K562 (cell line): ENCODE measurements at regions not wholly inside any gene's neighbourhood (a gene's known extent, or its start where the extent isn't known, plus 50 kb on each side); places are given as distances from the start of the nearest gene placed in this dataset.

Source experiments
- ATAC-seq: fragments of 200-7000 bp; cut with Tn5 transposase; 3 replicates; pipeline ENCODE4 v1.9.1; 2020; ENCODE audit warnings: moderate library complexity
- BruUV-seq: library from RNA; stranded (reverse); fragments of 400-500 nt; replicated peaks from 2 replicates; lab custom pipeline; 2021; lab: Mats Ljungman, UMichigan
- CTCF ChIA-PET: fragments of 300-600 bp; formaldehyde crosslinking; extraction: SDS; loops from one replicate; lab custom pipeline; 2021; ENCODE audit warnings: low intra/inter-chr PET ratio; lab: Yijun Ruan, JAX
- POLR2A ChIA-PET: fragments of 300-600, 350-650 bp; sonication (Branson Sonifier 250); formaldehyde crosslinking; extraction: SDS; loops from one replicate; lab custom pipeline; 2021; ENCODE audit warnings: antibody characterized with exemption, inconsistent platforms; lab: Yijun Ruan, JAX
- DNase-seq, 4 experiments: peaks; one replicate each; pipeline versions ENCODE4 v3.0.0 to v3.0.0-alpha.2; 2011 to 2018; ENCODE audit warnings: low spot score in 3 of 4, mixed read lengths in 3 of 4; ENCODE audit errors: extremely low read depth in 1 of 4
- FAIRE-seq: peaks from 2 replicates; lab custom pipeline; 2011; peaks lifted over from hg19 to GRCh38; lab: Jason Lieb, UNC
- H2AFZ ChIP-seq: 2 replicates; pipeline ENCODE4 v1.6.0; 2011; ENCODE audit warnings: low read depth, low read length, control low read depth, inconsistent platforms
- H3K27ac ChIP-seq: fragments of 200-600 bp; 3 replicates; pipeline ENCODE4 v1.8.0; 2011; ENCODE audit warnings: low read depth, mild to moderate bottlenecking, control low read depth, inconsistent platforms, low read length, moderate library complexity, mixed read lengths; ENCODE audit errors: extremely low read depth
- H3K27me3 ChIP-seq, 2 experiments: fragments of 300-600 bp in 1 of 2; 2 replicates in 1 of 2; 3 replicates in 1 of 2; pipeline versions ENCODE4 v1.6.0 to v1.8.0; 2011; ENCODE audit warnings: inconsistent platforms in 2 of 2, low read length in 2 of 2, mild to moderate bottlenecking in 1 of 2, mixed read lengths in 1 of 2, moderate library complexity in 1 of 2; ENCODE audit not compliant: control insufficient read depth in 2 of 2, insufficient read depth in 2 of 2
- H3K36me3 ChIP-seq: fragments of 300-600 bp; 3 replicates; pipeline ENCODE4 v1.8.0; 2011; ENCODE audit warnings: mild to moderate bottlenecking, low read length, inconsistent platforms; ENCODE audit not compliant: control insufficient read depth, insufficient read depth
- H3K4me1 ChIP-seq, 2 experiments: fragments of 200-600 bp in 1 of 2; replicated peaks in 1 of 2; 2 replicates in 1 of 2; 3 replicates in 1 of 2; pipeline versions ENCODE4 v1.5.1 to v1.8.0; 2011; ENCODE audit warnings: inconsistent platforms in 2 of 2, low read length in 2 of 2, mild to moderate bottlenecking in 1 of 2, mixed read lengths in 1 of 2, moderate library complexity in 1 of 2; ENCODE audit not compliant: control insufficient read depth in 2 of 2, insufficient read depth in 2 of 2
- H3K4me2 ChIP-seq: 2 replicates; pipeline ENCODE4 v1.6.1; 2011; ENCODE audit warnings: low read length, control low read depth, inconsistent platforms, mixed read lengths; ENCODE audit not compliant: insufficient read depth
- H3K4me3 ChIP-seq: fragments of 200-600 bp; sonication (generic), shearing (Covaris generic); 2 replicates; pipeline ENCODE4 v1.5.1; 2016; ENCODE audit warnings: control low read depth, inconsistent platforms
- H3K79me2 ChIP-seq: fragments of 200-600 bp; 3 replicates; pipeline ENCODE4 v1.8.0; 2011; ENCODE audit warnings: low read length, inconsistent platforms; ENCODE audit not compliant: control insufficient read depth, insufficient read depth
- H3K9ac ChIP-seq, 2 experiments: 2 replicates each; pipeline versions ENCODE4 v1.6.0 to v1.6.1; 2011; ENCODE audit warnings: low read depth in 2 of 2, low read length in 2 of 2, control low read depth in 1 of 2, inconsistent platforms in 1 of 2, mild to moderate bottlenecking in 1 of 2, mixed read lengths in 1 of 2; ENCODE audit not compliant: insufficient read depth in 1 of 2
- H3K9me1 ChIP-seq: one replicate; pipeline ENCODE4 v1.6.0; 2011; ENCODE audit warnings: inconsistent platforms, mild to moderate bottlenecking, low read length, moderate library complexity; ENCODE audit not compliant: control insufficient read depth, insufficient read depth
- H3K9me3 ChIP-seq: replicated peaks from 2 replicates; pipeline ENCODE4 v1.5.1; 2011; ENCODE audit warnings: low read depth, low read length, inconsistent platforms; ENCODE audit not compliant: control insufficient read depth, insufficient read depth
- H4K20me1 ChIP-seq: replicated peaks from 2 replicates; pipeline ENCODE4 v1.6.1; 2011; ENCODE audit warnings: low read length, inconsistent platforms, mixed read lengths; ENCODE audit not compliant: control insufficient read depth, insufficient read depth
- ATF1 ChIP-seq, 2 experiments: fragments of 450-650 bp in 1 of 2; IDR thresholded peaks; 2 replicates each; pipeline ENCODE4 v1.6.1; 2016; ENCODE audit warnings: missing compliant biosample characterization in 1 of 2, missing genetic modification characterization in 1 of 2
- KDM1A ChIP-seq, 2 experiments: fragments of 450-650 bp; IDR thresholded peaks; 2 replicates each; pipeline ENCODE4 v1.6.1; 2016; ENCODE audit warnings: mild to moderate bottlenecking in 2 of 2
- LARP7 ChIP-seq: fragments of 450-650 bp; IDR thresholded peaks from 2 replicates; pipeline ENCODE4 v1.6.1; 2016
- MYC ChIP-seq, 2 experiments: fragments of 250-450 bp in 1 of 2; sonication (Bioruptor Pico) in 1 of 2; IDR thresholded peaks; 2 replicates each; pipeline versions ENCODE4 v1.5.1 to v1.6.1; 2012 to 2021; ENCODE audit warnings: low read depth in 2 of 2, borderline replicate concordance in 1 of 2, improper control_type of control experiment in 1 of 2, low read length in 1 of 2, mild to moderate bottlenecking in 1 of 2, moderate library complexity in 1 of 2
- NR1H2 ChIP-seq: sonication (generic); formaldehyde crosslinking; IDR thresholded peaks from 2 replicates; pipeline ENCODE4 v1.4.0; 2020; ENCODE audit warnings: mild to moderate bottlenecking, missing genetic modification reagents
- RERE ChIP-seq: sonication (generic); formaldehyde crosslinking; IDR thresholded peaks from 2 replicates; pipeline ENCODE4 v1.8.0; 2023; ENCODE audit warnings: missing genetic modification reagents, mild to moderate bottlenecking, borderline replicate concordance
- SRSF7 ChIP-seq: fragments of 200-400 bp; formaldehyde crosslinking; optimal IDR thresholded peaks from 2 replicates; pipeline ENCODE3; 2017; ENCODE audit warnings: mild to moderate bottlenecking, low read depth, low read length
- ZNF121 ChIP-seq: sonication (generic); formaldehyde crosslinking; conservative IDR thresholded peaks from 2 replicates; pipeline ENCODE4 v1.8.0; 2022; ENCODE audit warnings: missing genetic modification reagents
- ZNF175 ChIP-seq: fragments of 200-800 bp; sonication (Bioruptor generic); IDR thresholded peaks from 2 replicates; pipeline ENCODE4 v1.6.1; 2016; ENCODE audit warnings: low read depth, mild to moderate bottlenecking, missing genetic modification characterization, missing compliant biosample characterization
- ZNF316 ChIP-seq: fragments of 450-650 bp; IDR thresholded peaks from 2 replicates; pipeline ENCODE4 v1.6.1; 2016
- ZNF512 ChIP-seq: IDR thresholded peaks from 2 replicates; pipeline ENCODE4 v1.6.1; 2016; ENCODE audit warnings: missing genetic modification characterization, missing compliant biosample characterization
- WGBS: fragments of 100-300 bp; shearing (Covaris generic); methylation state at CpG from one replicate; pipeline ENCODE4 v1.1.6; 2016; ENCODE audit warnings: low coverage, mixed read lengths; ENCODE audit not compliant: insufficient coverage; ENCODE audit errors: missing lambda C conversion rate; 5-methylcytosine and 5-hydroxymethylcytosine counted together
- in situ Hi-C: fragments of 300-500 bp; cut with MboI; formaldehyde crosslinking; loops from 4 replicates; pipeline ENCODE4 v1.15.0; 2018; ENCODE audit warnings: inconsistent platforms, mixed read lengths
- intact Hi-C: fragments of 100-400 bp; cut with micrococcal nuclease; formaldehyde crosslinking; loops from 2 replicates; pipeline ENCODE4 v1.14.2; 2022

- no peaks in the 10 kb centered on the region for H4K20me1 ChIP-seq
- H3K27ac ChIP-seq, result no peak overlapping the region
- no peaks in the 10 kb centered on the region for H3K79me2 ChIP-seq
- DNase-seq (no peak), FAIRE-seq (no peak), ATAC-seq (no peak)
- no peak overlapping the region for H3K9ac ChIP-seq
- BruUV-seq, result no TSS peak
- in situ Hi-C loops, result no loop called here
- no peak overlapping the region for H2AFZ ChIP-seq
- H3K4me3 ChIP-seq, result no peak overlapping the region
- POLR2A ChIA-PET, result no interaction called here
- 0% methylated on average over 2 of the region's 2 CpGs for WGBS
- no peak overlapping the region for H3K4me2 ChIP-seq
- no peaks in the 10 kb centered on the region for H3K9me1 ChIP-seq
- CTCF ChIA-PET, result no interaction called here
- peaks cover 0 to 2% of the 10 kb centered on the region in 2 experiments; a peak in 1 of 5 replicates for H3K27me3 ChIP-seq
- H3K4me1 ChIP-seq, result no peaks in the 10 kb centered on the region
- no peaks in the 10 kb centered on the region for H3K36me3 ChIP-seq
- TF ChIP-seq SRSF7, result no peak
- TF ChIP-seq ZNF316, result no peak
- TF ChIP-seq ZNF512 (tag), result no peak
- TF ChIP-seq NR1H2 (CRISPR knock-in tag), result no peak
- TF ChIP-seq ZNF175 (CRISPR knock-in tag), result no peak
- no peak for TF ChIP-seq RERE (CRISPR knock-in tag)
- TF ChIP-seq KDM1A (IDR thresholded peaks at IDR 0.05), result no peak
- TF ChIP-seq MYC (IDR thresholded peaks at IDR 0.05; ENCODE audit: low read depth, low read length), result no peak
- TF ChIP-seq MYC (CRISPR knock-in tag; IDR thresholded peaks at IDR 0.05; ENCODE audit: borderline replicate concordance, low read depth), result no peak
- TF ChIP-seq ZNF121, result no peak
- no peak for TF ChIP-seq LARP7
- no peak for TF ChIP-seq ATF1 (CRISPR knock-in tag; IDR thresholded peaks at IDR 0.05)
- no peak for TF ChIP-seq ATF1 (tag; IDR thresholded peaks at IDR 0.05)
- intact Hi-C loops, result no loop called here
- H3K9me3 ChIP-seq, result no peaks in the 10 kb centered on the region
These were observed 362.3 kb upstream of the C2CD4B start for GRCh38 chr15:62527387-62527786.
